ENCODE measurements at regions not wholly inside any gene's neighbourhood (a gene's known extent, or its start where the extent isn't known, plus 50 kb on each side); places are given as distances from the start of the nearest gene placed in this dataset.

- DNase-seq, result no peak
Measured at GRCh38 chr1:235925016-235925415, 58.3 kb upstream of the LYST start.

- peak in 1 of 2 donors; percentile 32 for DNase-seq
Measured at GRCh38 chr1:235923466-235924021, 56.8 kb upstream of the LYST start.

- DNase-seq, result no peak
Measured at GRCh38 chr1:235920596-235921375, 54.1 kb upstream of the LYST start.

- no peak for DNase-seq
Measured at GRCh38 chr1:235919833-235920441, 53.2 kb upstream of the LYST start.

DNA sequence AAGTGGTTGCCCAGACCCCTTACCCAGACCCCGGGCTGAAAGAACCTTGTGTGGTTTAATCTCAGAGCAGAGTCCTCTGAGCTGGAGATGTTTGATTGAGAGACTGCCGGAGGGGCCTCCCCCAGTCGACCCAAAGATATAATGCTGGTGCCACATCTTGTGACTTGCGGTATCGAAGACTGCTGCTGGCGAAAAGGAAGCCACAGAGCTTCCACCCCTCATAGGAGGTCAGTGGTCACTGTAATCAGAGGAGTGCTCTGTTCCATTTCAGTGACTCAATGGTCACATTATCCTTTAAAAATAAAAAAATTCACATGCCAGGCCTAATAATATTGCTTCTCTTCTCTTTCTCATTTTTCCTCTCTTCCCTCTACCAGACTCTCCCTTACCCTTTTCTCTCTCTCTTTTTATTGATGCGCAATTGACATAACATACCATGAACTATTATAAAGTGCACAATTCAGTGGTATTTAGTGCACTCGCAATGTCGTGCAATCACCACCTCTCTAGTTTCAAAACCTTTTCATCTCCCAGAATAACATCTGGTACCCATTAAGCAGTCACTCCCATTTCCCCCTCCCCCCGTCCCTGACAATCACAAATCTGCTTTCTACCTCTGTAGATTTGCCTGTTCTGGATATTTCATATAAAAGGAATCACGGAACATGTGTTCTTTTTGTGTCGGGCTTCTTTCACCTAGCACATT lies 52.6 kb upstream of the LYST start:
- no peak for DNase-seq

DNA sequence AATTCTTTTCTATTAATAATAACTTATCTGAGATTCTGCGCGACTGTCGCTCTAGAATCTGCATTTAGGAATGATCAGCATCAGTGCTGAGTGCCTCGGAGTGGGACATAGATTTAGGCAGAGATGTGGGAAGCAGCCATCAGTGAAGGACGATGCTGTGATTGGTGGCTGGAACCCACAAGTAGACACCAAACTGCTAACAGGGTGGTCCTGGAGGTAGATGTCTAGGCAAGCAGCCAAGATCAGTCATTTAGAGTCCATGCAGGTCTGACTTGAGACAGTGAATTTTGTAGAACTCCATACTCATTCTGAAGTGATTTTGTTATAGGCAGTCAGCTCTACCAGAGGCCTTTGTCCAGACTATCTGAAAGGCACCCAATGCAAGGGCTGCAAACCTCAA lies 51.8 kb upstream of the LYST start:
- no peak for DNase-seq

DNA sequence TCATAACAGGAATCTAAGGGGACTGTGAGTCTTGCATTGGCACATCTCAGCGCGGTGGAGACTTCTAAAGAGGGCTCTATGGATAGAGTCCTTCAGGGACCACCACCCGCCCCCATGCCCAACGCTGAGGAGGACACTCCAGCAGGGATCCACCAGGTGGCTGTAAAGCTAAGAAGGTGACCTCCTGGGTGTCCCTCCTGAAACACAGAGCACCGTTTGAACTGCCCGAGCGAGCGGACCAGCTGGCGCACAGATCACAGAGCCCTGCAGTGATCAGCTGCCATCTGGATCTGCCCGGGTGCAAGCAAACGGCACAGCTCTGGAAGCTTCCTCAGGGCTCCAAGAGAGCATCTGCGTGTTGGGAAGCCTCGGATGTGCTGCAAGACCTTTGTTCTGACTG lies 51.3 kb upstream of the LYST start:
- DNase-seq, result no peak

DNA sequence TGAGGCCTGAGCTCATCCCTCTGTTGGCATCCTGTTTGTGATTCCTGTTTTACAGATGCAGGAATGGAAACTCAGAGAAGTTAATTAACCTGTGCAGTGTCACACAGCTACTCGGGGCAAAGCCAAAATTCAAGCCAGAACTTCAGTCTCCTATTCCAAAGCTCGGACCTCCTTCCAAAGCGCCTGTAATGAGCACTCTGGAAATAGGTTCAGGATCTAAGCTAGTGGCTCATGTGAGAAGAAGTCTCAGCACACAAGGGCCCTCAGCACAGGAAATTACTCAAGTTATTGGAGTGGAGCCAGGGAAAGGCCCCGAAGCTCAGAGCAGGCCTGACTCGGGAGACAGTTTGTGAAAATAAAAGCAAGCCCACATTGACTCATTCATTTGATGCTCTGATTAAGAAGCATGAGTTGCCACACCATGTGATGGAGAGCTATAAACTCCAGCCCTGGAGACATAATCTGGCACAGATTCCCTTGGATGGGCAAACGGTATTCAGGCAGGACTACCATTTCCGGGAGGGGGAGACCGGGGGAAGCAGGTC lies 50.6 kb upstream of the LYST start:
- peak; percentile 62 to 72 for DNase-seq
